ENCODE measurements at regions not wholly inside any gene's neighbourhood (a gene's known extent, or its start where the extent isn't known, plus 50 kb on each side); places are given as distances from the start of the nearest gene placed in this dataset.

DNA sequence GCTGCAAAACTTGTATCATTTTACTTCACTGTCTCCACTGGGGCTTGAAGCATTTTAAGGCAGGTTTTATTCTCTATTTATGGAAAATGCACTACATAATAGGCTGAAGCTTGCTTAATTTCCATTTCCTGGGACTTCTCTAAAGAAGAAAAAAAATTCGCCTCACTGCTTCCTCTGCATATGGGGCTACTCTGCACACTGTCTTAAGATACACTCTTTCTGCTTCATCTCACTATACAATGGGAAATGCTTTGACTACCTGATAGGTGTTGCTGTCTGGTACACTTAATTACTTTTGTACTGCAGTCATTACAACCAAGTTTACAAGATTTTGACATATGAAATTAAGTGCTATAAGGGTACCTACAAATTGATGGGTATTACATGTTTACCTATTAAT is 466.0 kb downstream of the KCNJ18 start:
- Histone ChIP-seq H3K4me1 (replicated peaks; ENCODE audit: insufficient read depth) (no peaks in the 10 kb centered on the region), H4K20me1 (ENCODE audit: insufficient read depth) (no peaks in the 10 kb centered on the region), H3K4me2 (no peak overlapping the region), H3K4me3 (no peak overlapping the region), H2AFZ (no peak overlapping the region), H3K9me3 (ENCODE audit: insufficient read depth, low read depth) (no peaks in the 10 kb centered on the region), H3K27ac (no peak overlapping the region), H3F3A (ENCODE audit: insufficient read depth, low read depth) (no peaks in the 10 kb centered on the region), H3K36me3 (ENCODE audit: low read depth) (no peaks in the 10 kb centered on the region), H3K79me2 (ENCODE audit: low read depth) (no peaks in the 10 kb centered on the region), H3K27me3 (ENCODE audit: insufficient read depth, low read depth) (0 out of 2 replicates have a peak, but pooled peaks cover 3% of the 10 kb centered on the region), H3K9me2 (ENCODE audit: insufficient read depth) (no peaks in the 10 kb centered on the region)
- no peak for TF ChIP-seq EZH2 (IDR thresholded peaks at IDR 0.05; ENCODE audit: low read depth)
- TF ChIP-seq, protein P1, sequence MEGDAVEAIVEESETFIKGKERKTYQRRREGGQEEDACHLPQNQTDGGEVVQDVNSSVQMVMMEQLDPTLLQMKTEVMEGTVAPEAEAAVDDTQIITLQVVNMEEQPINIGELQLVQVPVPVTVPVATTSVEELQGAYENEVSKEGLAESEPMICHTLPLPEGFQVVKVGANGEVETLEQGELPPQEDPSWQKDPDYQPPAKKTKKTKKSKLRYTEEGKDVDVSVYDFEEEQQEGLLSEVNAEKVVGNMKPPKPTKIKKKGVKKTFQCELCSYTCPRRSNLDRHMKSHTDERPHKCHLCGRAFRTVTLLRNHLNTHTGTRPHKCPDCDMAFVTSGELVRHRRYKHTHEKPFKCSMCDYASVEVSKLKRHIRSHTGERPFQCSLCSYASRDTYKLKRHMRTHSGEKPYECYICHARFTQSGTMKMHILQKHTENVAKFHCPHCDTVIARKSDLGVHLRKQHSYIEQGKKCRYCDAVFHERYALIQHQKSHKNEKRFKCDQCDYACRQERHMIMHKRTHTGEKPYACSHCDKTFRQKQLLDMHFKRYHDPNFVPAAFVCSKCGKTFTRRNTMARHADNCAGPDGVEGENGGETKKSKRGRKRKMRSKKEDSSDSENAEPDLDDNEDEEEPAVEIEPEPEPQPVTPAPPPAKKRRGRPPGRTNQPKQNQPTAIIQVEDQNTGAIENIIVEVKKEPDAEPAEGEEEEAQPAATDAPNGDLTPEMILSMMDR (conservative IDR thresholded peaks at IDR 0.05), result no peak
- BruUV-seq (replicated peaks), result no TSS peak
- ChIA-PET POLR2A (ENCODE audit: unreplicated experiment) (no interaction called here), CTCF (no interaction called here)
- intact Hi-C loops (cut with micrococcal nuclease; ENCODE audit: unreplicated experiment), result no loop called here
- DNase-seq, result no peak

DNA sequence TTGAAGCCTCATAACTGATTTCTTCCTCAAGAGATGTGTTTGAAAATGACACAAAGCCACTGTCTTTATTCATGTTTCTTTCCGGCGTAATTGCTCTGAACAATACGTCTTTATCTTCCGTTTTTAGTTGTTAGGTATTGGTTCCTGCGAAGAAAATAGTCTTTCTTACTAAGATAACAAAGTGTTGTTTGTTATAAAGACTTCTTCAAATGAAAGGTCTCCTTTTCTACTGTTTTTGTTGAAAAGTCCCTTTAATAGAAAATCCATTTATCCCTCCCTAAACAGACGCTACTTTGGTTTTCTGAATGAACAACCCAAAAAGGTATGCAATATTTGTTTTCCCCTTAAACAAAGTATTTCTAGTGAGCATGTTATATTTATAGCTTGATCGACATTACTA is 469.1 kb downstream of the KCNJ18 start:
- Histone ChIP-seq H3K27ac (no peak overlapping the region), H3K4me1 (replicated peaks; ENCODE audit: insufficient read depth) (no peaks in the 10 kb centered on the region), H3K4me2 (no peak overlapping the region), H3K79me2 (ENCODE audit: low read depth) (no peaks in the 10 kb centered on the region), H4K20me1 (ENCODE audit: insufficient read depth) (no peaks in the 10 kb centered on the region), H3K27me3 (ENCODE audit: insufficient read depth, low read depth) (0 out of 2 replicates have a peak, but pooled peaks cover 3% of the 10 kb centered on the region), H3K4me3 (no peak overlapping the region), H2AFZ (no peak overlapping the region), H3K9me3 (ENCODE audit: insufficient read depth, low read depth) (no peaks in the 10 kb centered on the region), H3K9me2 (ENCODE audit: insufficient read depth) (no peaks in the 10 kb centered on the region), H3F3A (ENCODE audit: insufficient read depth, low read depth) (no peaks in the 10 kb centered on the region), H3K36me3 (ENCODE audit: low read depth) (no peaks in the 10 kb centered on the region)
- CTCF ChIA-PET, result no interaction called here
- DNase-seq, result no peak
- intact Hi-C loops (cut with micrococcal nuclease; ENCODE audit: unreplicated experiment), result no loop called here
- BruUV-seq (replicated peaks), result no TSS peak
- TF ChIP-seq, protein P1 (conservative IDR thresholded peaks at IDR 0.05), result no peak
- TF ChIP-seq EZH2 (IDR thresholded peaks at IDR 0.05; ENCODE audit: low read depth), result no peak
- POLR2A ChIA-PET (ENCODE audit: unreplicated experiment), result no interaction called here

DNA sequence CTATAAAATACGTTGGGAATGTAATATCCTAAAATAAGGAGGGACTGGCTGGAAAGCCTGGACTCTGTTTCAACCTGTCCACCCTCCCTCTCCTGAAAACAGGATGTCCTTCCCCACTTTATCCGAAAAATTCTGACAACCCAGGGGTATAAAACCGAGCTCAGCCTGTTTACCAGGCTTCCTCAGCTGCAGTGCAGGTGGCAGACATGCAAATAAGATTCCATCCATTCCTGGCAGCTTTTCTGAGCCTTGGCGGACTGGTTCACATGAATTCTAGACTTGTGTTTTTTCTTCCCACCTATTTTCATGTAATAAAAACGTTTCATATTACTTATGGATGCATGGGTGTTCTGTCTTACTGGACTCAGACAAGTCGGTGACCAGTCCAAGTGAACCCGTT is 479.3 kb downstream of the KCNJ18 start:
- ChIA-PET POLR2A (ENCODE audit: unreplicated experiment) (no interaction called here), CTCF (no interaction called here)
- Histone ChIP-seq H3K9me3 (ENCODE audit: insufficient read depth, low read depth) (no peaks in the 10 kb centered on the region), H3K4me1 (replicated peaks; ENCODE audit: insufficient read depth) (no peaks in the 10 kb centered on the region), H3K79me2 (ENCODE audit: low read depth) (no peaks in the 10 kb centered on the region), H3K4me3 (no peak overlapping the region), H3K36me3 (ENCODE audit: low read depth) (no peaks in the 10 kb centered on the region), H2AFZ (no peak overlapping the region), H3K4me2 (no peak overlapping the region), H3F3A (ENCODE audit: insufficient read depth, low read depth) (no peaks in the 10 kb centered on the region), H3K27ac (no peak overlapping the region), H3K27me3 (ENCODE audit: insufficient read depth, low read depth) (no peaks in the 10 kb centered on the region), H3K9me2 (ENCODE audit: insufficient read depth) (no peaks in the 10 kb centered on the region), H4K20me1 (ENCODE audit: insufficient read depth) (no peaks in the 10 kb centered on the region)
- TF ChIP-seq, protein P1 (conservative IDR thresholded peaks at IDR 0.05), result no peak
- TF ChIP-seq EZH2 (IDR thresholded peaks at IDR 0.05; ENCODE audit: low read depth), result no peak
- intact Hi-C loops (cut with micrococcal nuclease; ENCODE audit: unreplicated experiment), result no loop called here
- no peak for DNase-seq
- BruUV-seq (replicated peaks), result no TSS peak
